GM23338 (cell line): ENCODE measurements at regions not wholly inside any gene's neighbourhood (a gene's known extent, or its start where the extent isn't known, plus 50 kb on each side); places are given as distances from the start of the nearest gene placed in this dataset.

Experiments
- ATAC-seq: fragments of 200-7000 bp; cut with Tn5 transposase; 3 replicates; pipeline ENCODE4 v1.9.1; 2020
- DNase-seq: peaks from one replicate; pipeline ENCODE4 v3.0.0-alpha.2; 2015; ENCODE audit warnings: low spot score
- H2AFZ ChIP-seq: fragments of 200-600 bp; sonication (generic); 2 replicates; pipeline ENCODE4 v1.8.0; 2016; ENCODE audit warnings: antibody characterized with exemption, mild to moderate bottlenecking, moderate library complexity
- H3F3A ChIP-seq: fragments of 200-600 bp; sonication (generic); replicated peaks from 2 replicates; pipeline ENCODE4 v1.8.0; 2017; ENCODE audit warnings: antibody characterized with exemption, mixed run types, low read depth
- H3K27ac ChIP-seq: fragments of 200-600 bp; sonication (generic); 2 replicates; pipeline ENCODE4 v1.6.1; 2016; ENCODE audit warnings: low read depth
- H3K27me3 ChIP-seq: fragments of 200-600 bp; sonication (generic); 2 replicates; pipeline ENCODE4 v1.8.0; 2016; ENCODE audit warnings: mild to moderate bottlenecking, mixed run types, moderate library complexity; ENCODE audit not compliant: insufficient read depth
- H3K36me3 ChIP-seq: fragments of 200-600 bp; sonication (generic); 2 replicates; pipeline ENCODE4 v1.8.0; 2016; ENCODE audit warnings: mild to moderate bottlenecking; ENCODE audit not compliant: insufficient read depth
- H3K4me1 ChIP-seq: fragments of 200-600 bp; sonication (generic); 2 replicates; pipeline ENCODE4 v1.8.0; 2016; ENCODE audit warnings: mild to moderate bottlenecking, moderate library complexity; ENCODE audit not compliant: insufficient read depth
- H3K4me2 ChIP-seq: fragments of 200-600 bp; sonication (generic); 2 replicates; pipeline ENCODE4 v1.7.1; 2017; ENCODE audit warnings: mixed run types
- H3K4me3 ChIP-seq: fragments of 200-600 bp; sonication (generic); 2 replicates; pipeline ENCODE4 v1.6.1; 2016; ENCODE audit warnings: mixed run types
- H3K79me2 ChIP-seq: fragments of 200-600 bp; sonication (generic); replicated peaks from 2 replicates; pipeline ENCODE4 v1.8.0; 2017; ENCODE audit warnings: mild to moderate bottlenecking; ENCODE audit not compliant: insufficient read depth
- H3K9me2 ChIP-seq: fragments of 200-600 bp; sonication (generic); 2 replicates; pipeline ENCODE4 v1.8.0; 2017; ENCODE audit not compliant: insufficient read depth
- H4K20me1 ChIP-seq: fragments of 200-600 bp; sonication (generic); replicated peaks from 2 replicates; pipeline ENCODE4 v1.8.0; 2017; ENCODE audit warnings: mild to moderate bottlenecking; ENCODE audit not compliant: insufficient read depth
- H3K27ac Mint-ChIP-seq: 2 replicates; pipeline ENCODE4 v1.8.0; 2020; ENCODE audit warnings: inconsistent platforms, mild to moderate bottlenecking, moderate library complexity, mixed read lengths
- H3K27me3 Mint-ChIP-seq: 3 replicates; pipeline ENCODE4 v1.8.0; 2022; ENCODE audit warnings: low read depth, mild to moderate bottlenecking, moderate library complexity, mixed read lengths, inconsistent platforms; ENCODE audit not compliant: insufficient read depth, poor library complexity
- H3K36me3 Mint-ChIP-seq: 3 replicates; pipeline ENCODE4 v1.8.0; 2021; ENCODE audit warnings: low read depth, mild to moderate bottlenecking, inconsistent platforms, moderate library complexity, mixed read lengths
- H3K4me1 Mint-ChIP-seq: 3 replicates; pipeline ENCODE4 v1.8.0; 2020; ENCODE audit warnings: mild to moderate bottlenecking, inconsistent platforms, mixed read lengths
- H3K4me3 Mint-ChIP-seq: 3 replicates; pipeline ENCODE4 v1.8.0; 2021; ENCODE audit warnings: moderate library complexity, mild to moderate bottlenecking, inconsistent platforms, mixed read lengths
- H3K9me3 Mint-ChIP-seq: 3 replicates; pipeline ENCODE4 v1.8.0; 2020; ENCODE audit warnings: moderate library complexity, mild to moderate bottlenecking, inconsistent platforms, mixed read lengths
- CREB1 ChIP-seq: fragments of 250-450 bp; sonication (Bioruptor Pico); IDR thresholded peaks from 2 replicates; pipeline ENCODE4 v1.5.0; 2020; ENCODE audit warnings: low read depth, mild to moderate bottlenecking, moderate library complexity
- EZH2 ChIP-seq: fragments of 200-600 bp; sonication (generic); IDR thresholded peaks from one replicate; pipeline ENCODE4 v1.8.0; 2017; ENCODE audit warnings: antibody characterized with exemption, mild to moderate bottlenecking, low read depth; ENCODE audit not compliant: unreplicated experiment
- EZH2phosphoT487 ChIP-seq: fragments of 200-600 bp; sonication (generic); IDR thresholded peaks from one replicate; pipeline ENCODE4 v1.8.1; 2018; ENCODE audit warnings: antibody characterized with exemption; ENCODE audit not compliant: unreplicated experiment
- JUNB ChIP-seq: IDR thresholded peaks from one replicate; pipeline ENCODE4 v1.6.1; 2016; ENCODE audit warnings: antibody characterized with exemption; ENCODE audit not compliant: unreplicated experiment
- NANOG ChIP-seq: IDR thresholded peaks from 2 replicates; pipeline ENCODE4 v1.6.1; 2016; ENCODE audit warnings: antibody characterized with exemption, borderline replicate concordance
- ZNF114 ChIP-seq: fragments of 250-450 bp; sonication (Bioruptor Pico); IDR thresholded peaks from 2 replicates; pipeline ENCODE4 v1.5.0; 2020; ENCODE audit warnings: mild to moderate bottlenecking, moderate library complexity
- TF ChIP-seq, protein P1 (sequence below), 2 experiments: fragments of 200-600 bp in 1 of 2; sonication (generic) in 1 of 2; conservative IDR thresholded peaks; 2 replicates each; pipeline versions ENCODE4 v1.5.1 to v1.6.1; 2016 to 2017; ENCODE audit warnings: antibody characterized with exemption in 2 of 2, low read depth in 2 of 2, mild to moderate bottlenecking in 2 of 2, moderate library complexity in 1 of 2
- TF ChIP-seq, protein P2 (sequence below): fragments of 250-450 bp; sonication (Bioruptor Pico); IDR thresholded peaks from 2 replicates; pipeline ENCODE4 v1.5.0; 2020; ENCODE audit warnings: mild to moderate bottlenecking, moderate library complexity

DNA sequence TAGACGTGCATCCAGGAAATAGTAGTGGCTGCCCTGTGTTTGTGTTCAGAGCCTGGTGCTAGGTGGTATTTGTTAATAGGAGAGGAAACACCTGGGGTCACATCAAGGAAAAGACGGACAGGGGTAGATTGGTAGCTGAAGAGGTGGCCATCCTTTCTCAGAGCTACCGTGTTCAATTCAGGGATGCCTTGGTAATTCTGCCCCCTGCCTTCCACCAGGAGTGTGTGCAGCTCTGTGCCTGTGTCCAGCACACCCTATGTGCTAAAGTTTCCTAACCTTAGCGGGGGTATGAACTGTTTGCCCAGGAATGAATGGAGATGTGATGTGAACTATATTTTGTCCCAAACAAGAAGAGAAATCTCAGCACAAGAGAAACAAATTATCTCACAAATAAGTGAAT lies 174.1 kb upstream of the MPHOSPH6 start:
- ATAC-seq (peak; percentile 96), DNase-seq (peak; percentile 58)
- Histone ChIP-seq H2AFZ (no peak overlapping the region), H3K36me3 (no peaks in the 10 kb centered on the region), H3K79me2 (no peaks in the 10 kb centered on the region), H3K9me2 (peaks cover 9% of the 10 kb centered on the region; the same call in 1 of the 2 replicates), H3F3A (no peaks in the 10 kb centered on the region), H3K27ac (no peak overlapping the region), H3K27me3 (no peaks in the 10 kb centered on the region), H3K4me1 (peaks cover 8% of the 10 kb centered on the region; the same call in 1 of the 2 replicates), H4K20me1 (no peaks in the 10 kb centered on the region; the same call in 1 of the 2 replicates), H3K4me2 (no peak overlapping the region), H3K4me3 (no peak overlapping the region)
- H3K27ac Mint-ChIP-seq: no peak overlapping the region
- H3K36me3 Mint-ChIP-seq: no peaks in the 10 kb centered on the region
- H3K4me3 Mint-ChIP-seq: no peak overlapping the region
- H3K9me3 Mint-ChIP-seq: peaks cover 4% of the 10 kb centered on the region; the same call in 1 of the 3 replicates
- peaks cover 20% of the 10 kb centered on the region for H3K4me1 Mint-ChIP-seq
- TF ChIP-seq, protein P1, sequence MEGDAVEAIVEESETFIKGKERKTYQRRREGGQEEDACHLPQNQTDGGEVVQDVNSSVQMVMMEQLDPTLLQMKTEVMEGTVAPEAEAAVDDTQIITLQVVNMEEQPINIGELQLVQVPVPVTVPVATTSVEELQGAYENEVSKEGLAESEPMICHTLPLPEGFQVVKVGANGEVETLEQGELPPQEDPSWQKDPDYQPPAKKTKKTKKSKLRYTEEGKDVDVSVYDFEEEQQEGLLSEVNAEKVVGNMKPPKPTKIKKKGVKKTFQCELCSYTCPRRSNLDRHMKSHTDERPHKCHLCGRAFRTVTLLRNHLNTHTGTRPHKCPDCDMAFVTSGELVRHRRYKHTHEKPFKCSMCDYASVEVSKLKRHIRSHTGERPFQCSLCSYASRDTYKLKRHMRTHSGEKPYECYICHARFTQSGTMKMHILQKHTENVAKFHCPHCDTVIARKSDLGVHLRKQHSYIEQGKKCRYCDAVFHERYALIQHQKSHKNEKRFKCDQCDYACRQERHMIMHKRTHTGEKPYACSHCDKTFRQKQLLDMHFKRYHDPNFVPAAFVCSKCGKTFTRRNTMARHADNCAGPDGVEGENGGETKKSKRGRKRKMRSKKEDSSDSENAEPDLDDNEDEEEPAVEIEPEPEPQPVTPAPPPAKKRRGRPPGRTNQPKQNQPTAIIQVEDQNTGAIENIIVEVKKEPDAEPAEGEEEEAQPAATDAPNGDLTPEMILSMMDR (conservative IDR thresholded peaks at IDR 0.05; ENCODE audit: low read depth in 2 of 2): peak; percentile 63 to 79
- no peak for TF ChIP-seq CREB1 (CRISPR knock-in tag)
- no peaks in the 10 kb centered on the region for H3K27me3 Mint-ChIP-seq

DNA sequence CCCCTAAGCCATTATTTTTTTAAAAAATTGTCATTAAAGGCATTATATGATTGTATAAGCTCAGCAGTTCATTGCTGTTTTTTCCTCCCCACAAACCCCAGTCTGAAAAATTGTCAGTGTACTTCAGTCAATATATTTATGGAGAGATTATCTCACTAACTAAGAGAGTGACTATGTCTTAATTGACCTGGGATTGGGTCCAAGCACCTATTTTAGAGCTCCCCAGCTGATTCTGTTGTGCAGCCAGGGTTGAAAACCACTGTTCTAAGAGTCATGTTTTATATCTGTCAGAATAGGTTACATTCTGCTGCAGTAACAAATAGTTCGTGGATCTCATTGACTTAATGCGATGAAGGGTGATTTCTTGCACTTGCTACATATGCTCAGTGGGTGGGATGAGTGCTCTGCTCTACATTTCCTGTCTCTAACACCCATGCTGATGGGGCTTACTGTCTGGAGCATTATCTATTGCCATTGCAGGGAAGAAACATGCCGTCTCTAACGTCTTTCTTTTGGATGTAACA lies 171.2 kb upstream of the MPHOSPH6 start:
- Mint-ChIP-seq H3K27me3 (no peaks in the 10 kb centered on the region), H3K27ac (no peak overlapping the region), H3K9me3 (peaks cover 4% of the 10 kb centered on the region; the same call in 1 of the 3 replicates), H3K4me1 (peaks cover 18% of the 10 kb centered on the region), H3K36me3 (no peaks in the 10 kb centered on the region), H3K4me3 (no peak overlapping the region)
- Histone ChIP-seq H3K4me1 (peaks cover 8% of the 10 kb centered on the region; the same call in 1 of the 2 replicates), H3K4me2 (no peak overlapping the region), H3K27me3 (no peaks in the 10 kb centered on the region), H3K9me2 (peaks cover 22% of the 10 kb centered on the region; the same call in 1 of the 2 replicates), H2AFZ (no peak overlapping the region), H4K20me1 (no peaks in the 10 kb centered on the region; the same call in 1 of the 2 replicates), H3K36me3 (no peaks in the 10 kb centered on the region), H3K27ac (no peak overlapping the region), H3F3A (no peaks in the 10 kb centered on the region), H3K79me2 (no peaks in the 10 kb centered on the region), H3K4me3 (no peak overlapping the region)
- TF ChIP-seq EZH2phosphoT487 (no peak), ZNF114 (CRISPR knock-in tag) (no peak), JUNB (no peak), NANOG (no peak), CREB1 (CRISPR knock-in tag) (no peak), EZH2 (no peak)
- TF ChIP-seq, protein P2, sequence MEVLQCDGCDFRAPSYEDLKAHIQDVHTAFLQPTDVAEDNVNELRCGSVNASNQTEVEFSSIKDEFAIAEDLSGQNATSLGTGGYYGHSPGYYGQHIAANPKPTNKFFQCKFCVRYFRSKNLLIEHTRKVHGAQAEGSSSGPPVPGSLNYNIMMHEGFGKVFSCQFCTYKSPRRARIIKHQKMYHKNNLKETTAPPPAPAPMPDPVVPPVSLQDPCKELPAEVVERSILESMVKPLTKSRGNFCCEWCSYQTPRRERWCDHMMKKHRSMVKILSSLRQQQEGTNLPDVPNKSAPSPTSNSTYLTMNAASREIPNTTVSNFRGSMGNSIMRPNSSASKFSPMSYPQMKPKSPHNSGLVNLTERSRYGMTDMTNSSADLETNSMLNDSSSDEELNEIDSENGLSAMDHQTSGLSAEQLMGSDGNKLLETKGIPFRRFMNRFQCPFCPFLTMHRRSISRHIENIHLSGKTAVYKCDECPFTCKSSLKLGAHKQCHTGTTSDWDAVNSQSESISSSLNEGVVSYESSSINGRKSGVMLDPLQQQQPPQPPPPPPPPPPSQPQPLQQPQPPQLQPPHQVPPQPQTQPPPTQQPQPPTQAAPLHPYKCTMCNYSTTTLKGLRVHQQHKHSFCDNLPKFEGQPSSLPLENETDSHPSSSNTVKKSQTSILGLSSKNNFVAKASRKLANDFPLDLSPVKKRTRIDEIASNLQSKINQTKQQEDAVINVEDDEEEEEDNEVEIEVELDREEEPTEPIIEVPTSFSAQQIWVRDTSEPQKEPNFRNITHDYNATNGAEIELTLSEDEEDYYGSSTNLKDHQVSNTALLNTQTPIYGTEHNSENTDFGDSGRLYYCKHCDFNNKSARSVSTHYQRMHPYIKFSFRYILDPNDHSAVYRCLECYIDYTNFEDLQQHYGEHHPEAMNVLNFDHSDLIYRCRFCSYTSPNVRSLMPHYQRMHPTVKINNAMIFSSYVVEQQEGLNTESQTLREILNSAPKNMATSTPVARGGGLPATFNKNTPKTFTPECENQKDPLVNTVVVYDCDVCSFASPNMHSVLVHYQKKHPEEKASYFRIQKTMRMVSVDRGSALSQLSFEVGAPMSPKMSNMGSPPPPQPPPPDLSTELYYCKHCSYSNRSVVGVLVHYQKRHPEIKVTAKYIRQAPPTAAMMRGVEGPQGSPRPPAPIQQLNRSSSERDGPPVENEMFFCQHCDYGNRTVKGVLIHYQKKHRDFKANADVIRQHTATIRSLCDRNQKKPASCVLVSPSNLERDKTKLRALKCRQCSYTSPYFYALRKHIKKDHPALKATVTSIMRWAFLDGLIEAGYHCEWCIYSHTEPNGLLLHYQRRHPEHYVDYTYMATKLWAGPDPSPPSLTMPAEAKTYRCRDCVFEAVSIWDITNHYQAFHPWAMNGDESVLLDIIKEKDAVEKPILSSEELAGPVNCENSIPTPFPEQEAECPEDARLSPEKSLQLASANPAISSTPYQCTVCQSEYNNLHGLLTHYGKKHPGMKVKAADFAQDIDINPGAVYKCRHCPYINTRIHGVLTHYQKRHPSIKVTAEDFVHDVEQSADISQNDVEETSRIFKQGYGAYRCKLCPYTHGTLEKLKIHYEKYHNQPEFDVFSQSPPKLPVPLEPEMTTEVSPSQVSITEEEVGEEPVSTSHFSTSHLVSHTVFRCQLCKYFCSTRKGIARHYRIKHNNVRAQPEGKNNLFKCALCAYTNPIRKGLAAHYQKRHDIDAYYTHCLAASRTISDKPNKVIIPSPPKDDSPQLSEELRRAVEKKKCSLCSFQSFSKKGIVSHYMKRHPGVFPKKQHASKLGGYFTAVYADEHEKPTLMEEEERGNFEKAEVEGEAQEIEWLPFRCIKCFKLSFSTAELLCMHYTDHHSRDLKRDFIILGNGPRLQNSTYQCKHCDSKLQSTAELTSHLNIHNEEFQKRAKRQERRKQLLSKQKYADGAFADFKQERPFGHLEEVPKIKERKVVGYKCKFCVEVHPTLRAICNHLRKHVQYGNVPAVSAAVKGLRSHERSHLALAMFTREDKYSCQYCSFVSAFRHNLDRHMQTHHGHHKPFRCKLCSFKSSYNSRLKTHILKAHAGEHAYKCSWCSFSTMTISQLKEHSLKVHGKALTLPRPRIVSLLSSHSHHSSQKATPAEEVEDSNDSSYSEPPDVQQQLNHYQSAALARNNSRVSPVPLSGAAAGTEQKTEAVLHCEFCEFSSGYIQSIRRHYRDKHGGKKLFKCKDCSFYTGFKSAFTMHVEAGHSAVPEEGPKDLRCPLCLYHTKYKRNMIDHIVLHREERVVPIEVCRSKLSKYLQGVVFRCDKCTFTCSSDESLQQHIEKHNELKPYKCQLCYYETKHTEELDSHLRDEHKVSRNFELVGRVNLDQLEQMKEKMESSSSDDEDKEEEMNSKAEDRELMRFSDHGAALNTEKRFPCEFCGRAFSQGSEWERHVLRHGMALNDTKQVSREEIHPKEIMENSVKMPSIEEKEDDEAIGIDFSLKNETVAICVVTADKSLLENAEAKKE (CRISPR knock-in tag): no peak
- TF ChIP-seq, protein P1 (conservative IDR thresholded peaks at IDR 0.05; ENCODE audit: low read depth in 2 of 2): no peak
- ATAC-seq (no peak), DNase-seq (no peak)
